Sigmoid colon (tissue), 4 donors: ENCODE measurements at regions not wholly inside any gene's neighbourhood (a gene's known extent, or its start where the extent isn't known, plus 50 kb on each side); places are given as distances from the start of the nearest gene placed in this dataset.

Experiments
- CTCF ChIP-seq, 4 experiments: fragments of 450-650 bp in 3 of 4; fragments of 200-600 bp in 1 of 4; IDR thresholded peaks; one replicate each; pipeline ENCODE4 v1.5.1; 2016 to 2019; ENCODE audit warnings: antibody characterized with exemption in 4 of 4, mild to moderate bottlenecking in 3 of 4, moderate library complexity in 2 of 4
- EP300 ChIP-seq, 4 donors: sonication (generic); formaldehyde crosslinking; IDR thresholded peaks; one replicate each; pipeline ENCODE4 v1.6.1; 2017; ENCODE audit warnings: antibody characterized with exemption in 4 of 4
- POLR2A ChIP-seq, 2 donors: fragments of 450-650 bp; IDR thresholded peaks; one replicate each; pipeline ENCODE4 v1.6.1; 2016; ENCODE audit warnings: antibody characterized with exemption in 2 of 2, mild to moderate bottlenecking in 2 of 2, moderate library complexity in 2 of 2
- POLR2AphosphoS5 ChIP-seq, 4 donors: sonication (generic); formaldehyde crosslinking; IDR thresholded peaks; one replicate each; pipeline ENCODE4 v1.6.1; 2017; ENCODE audit warnings: antibody characterized with exemption in 4 of 4

GRCh38 chr13:31538067-31539042 is 201.0 kb upstream of the RXFP2 start:
- TF ChIP-seq POLR2A (IDR thresholded peaks at IDR 0.05): no peak
- TF ChIP-seq CTCF (IDR thresholded peaks at IDR 0.05): no peak
- TF ChIP-seq POLR2AphosphoS5 (IDR thresholded peaks at IDR 0.05): no peak
- TF ChIP-seq EP300 (IDR thresholded peaks at IDR 0.05): no peak
